Stimulated activated naive CD8-positive, alpha-beta T cell treated with anti-CD3 and anti-CD28 coated beads, Interleukin-15, Interleukin-2, amounts not matched to agents 100 ng/mL and 50 ng/mL, for 24 hours (primary cell): ENCODE measurements at regions not wholly inside any gene's neighbourhood (a gene's known extent, or its start where the extent isn't known, plus 50 kb on each side); places are given as distances from the start of the nearest gene placed in this dataset.

ENCODE experiments used
- H3K27ac Mint-ChIP-seq: one replicate; pipeline ENCODE4 v1.8.0; 2021; ENCODE audit warnings: mild to moderate bottlenecking, mixed read lengths
- H3K27me3 Mint-ChIP-seq: one replicate; pipeline ENCODE4 v1.8.0; 2021; ENCODE audit warnings: mixed read lengths
- H3K36me3 Mint-ChIP-seq: one replicate; pipeline ENCODE4 v1.8.0; 2021; ENCODE audit warnings: low read depth, mixed read lengths
- H3K4me1 Mint-ChIP-seq: one replicate; pipeline ENCODE4 v1.8.0; 2021; ENCODE audit warnings: low read depth, mixed read lengths
- H3K4me3 Mint-ChIP-seq: one replicate; pipeline ENCODE4 v1.8.0; 2021; ENCODE audit warnings: mild to moderate bottlenecking, mixed read lengths
- H3K9me3 Mint-ChIP-seq: one replicate; pipeline ENCODE4 v1.8.0; 2021; ENCODE audit warnings: mixed read lengths

GRCh38 chr11:133738624-133739023, 106.7 kb downstream of the SPATA19 start:
- Mint-ChIP-seq H3K9me3 (peaks cover 9% of the 10 kb centered on the region), H3K4me3 (peak overlapping the region; percentile 30), H3K4me1 (peaks cover 5% of the 10 kb centered on the region), H3K27me3 (no peaks in the 10 kb centered on the region), H3K36me3 (no peaks in the 10 kb centered on the region), H3K27ac (peak overlapping the region; percentile 76)

GRCh38 chr11:133733631-133734030, 111.7 kb downstream of the SPATA19 start:
- no peaks in the 10 kb centered on the region for H3K36me3 Mint-ChIP-seq
- peaks cover 5% of the 10 kb centered on the region for H3K4me1 Mint-ChIP-seq
- no peak overlapping the region for H3K27ac Mint-ChIP-seq
- no peak overlapping the region for H3K4me3 Mint-ChIP-seq
- no peaks in the 10 kb centered on the region for H3K27me3 Mint-ChIP-seq
- H3K9me3 Mint-ChIP-seq, result peaks cover 5% of the 10 kb centered on the region

GRCh38 chr11:133732109-133732674, 113.1 kb downstream of the SPATA19 start:
- Mint-ChIP-seq H3K27ac (no peak overlapping the region), H3K27me3 (no peaks in the 10 kb centered on the region), H3K4me1 (no peaks in the 10 kb centered on the region), H3K9me3 (no peaks in the 10 kb centered on the region), H3K36me3 (no peaks in the 10 kb centered on the region), H3K4me3 (no peak overlapping the region)

- Mint-ChIP-seq H3K27me3 (no peaks in the 10 kb centered on the region), H3K27ac (no peak overlapping the region), H3K4me1 (no peaks in the 10 kb centered on the region), H3K9me3 (no peaks in the 10 kb centered on the region), H3K36me3 (no peaks in the 10 kb centered on the region), H3K4me3 (no peak overlapping the region)
These were observed 117.5 kb downstream of the SPATA19 start for GRCh38 chr11:133727774-133728173.

GRCh38 chr11:133726542-133726941, 118.8 kb downstream of the SPATA19 start:
- Mint-ChIP-seq H3K36me3 (no peaks in the 10 kb centered on the region), H3K27me3 (no peaks in the 10 kb centered on the region), H3K9me3 (no peaks in the 10 kb centered on the region), H3K4me1 (no peaks in the 10 kb centered on the region), H3K27ac (no peak overlapping the region), H3K4me3 (no peak overlapping the region)

- H3K4me3 Mint-ChIP-seq, result no peak overlapping the region
These were observed 121.2 kb downstream of the SPATA19 start for GRCh38 chr11:133724116-133724515.

GRCh38 chr11:133723056-133723455, 122.3 kb downstream of the SPATA19 start:
- Mint-ChIP-seq H3K27ac (no peak overlapping the region), H3K9me3 (no peaks in the 10 kb centered on the region), H3K4me3 (no peak overlapping the region), H3K27me3 (no peaks in the 10 kb centered on the region), H3K36me3 (no peaks in the 10 kb centered on the region), H3K4me1 (no peaks in the 10 kb centered on the region)

More at GRCh38 chr11:133724116-133724515, 121.2 kb downstream of the SPATA19 start:
- H3K36me3 Mint-ChIP-seq, result no peaks in the 10 kb centered on the region
- H3K27me3 Mint-ChIP-seq, result no peaks in the 10 kb centered on the region
- no peaks in the 10 kb centered on the region for H3K4me1 Mint-ChIP-seq
- H3K27ac Mint-ChIP-seq, result no peak overlapping the region
- H3K9me3 Mint-ChIP-seq, result no peaks in the 10 kb centered on the region

GRCh38 chr11:133720951-133721350, 124.4 kb downstream of the SPATA19 start:
- no peaks in the 10 kb centered on the region for H3K9me3 Mint-ChIP-seq
- H3K4me1 Mint-ChIP-seq, result no peaks in the 10 kb centered on the region
- H3K36me3 Mint-ChIP-seq, result no peaks in the 10 kb centered on the region
- H3K27me3 Mint-ChIP-seq, result no peaks in the 10 kb centered on the region
- no peak overlapping the region for H3K27ac Mint-ChIP-seq
- no peak overlapping the region for H3K4me3 Mint-ChIP-seq

GRCh38 chr11:133719532-133720235, 125.6 kb downstream of the SPATA19 start:
- Mint-ChIP-seq H3K36me3 (no peaks in the 10 kb centered on the region), H3K4me3 (no peak overlapping the region), H3K27me3 (no peaks in the 10 kb centered on the region), H3K4me1 (no peaks in the 10 kb centered on the region), H3K9me3 (no peaks in the 10 kb centered on the region), H3K27ac (no peak overlapping the region)

GRCh38 chr11:133718831-133719230, 126.5 kb downstream of the SPATA19 start:
- no peaks in the 10 kb centered on the region for H3K9me3 Mint-ChIP-seq
- H3K36me3 Mint-ChIP-seq, result no peaks in the 10 kb centered on the region
- no peak overlapping the region for H3K27ac Mint-ChIP-seq
- no peaks in the 10 kb centered on the region for H3K4me1 Mint-ChIP-seq
- no peak overlapping the region for H3K4me3 Mint-ChIP-seq
- H3K27me3 Mint-ChIP-seq, result no peaks in the 10 kb centered on the region

- Mint-ChIP-seq H3K4me3 (no peak overlapping the region), H3K27ac (no peak overlapping the region), H3K9me3 (no peaks in the 10 kb centered on the region), H3K27me3 (no peaks in the 10 kb centered on the region), H3K36me3 (no peaks in the 10 kb centered on the region), H3K4me1 (no peaks in the 10 kb centered on the region)
These were observed 127.1 kb downstream of the SPATA19 start for GRCh38 chr11:133718238-133718637.

GRCh38 chr11:133716602-133717001, 128.7 kb downstream of the SPATA19 start:
- Mint-ChIP-seq H3K4me3 (no peak overlapping the region), H3K4me1 (no peaks in the 10 kb centered on the region), H3K27me3 (no peaks in the 10 kb centered on the region), H3K27ac (no peak overlapping the region), H3K9me3 (no peaks in the 10 kb centered on the region), H3K36me3 (no peaks in the 10 kb centered on the region)

- Mint-ChIP-seq H3K9me3 (no peaks in the 10 kb centered on the region), H3K4me1 (no peaks in the 10 kb centered on the region), H3K27ac (no peak overlapping the region), H3K4me3 (no peak overlapping the region), H3K27me3 (no peaks in the 10 kb centered on the region), H3K36me3 (no peaks in the 10 kb centered on the region)
These were observed 129.7 kb downstream of the SPATA19 start for GRCh38 chr11:133715602-133716001.

- Mint-ChIP-seq H3K4me1 (no peaks in the 10 kb centered on the region), H3K36me3 (no peaks in the 10 kb centered on the region), H3K4me3 (no peak overlapping the region), H3K27ac (no peak overlapping the region), H3K27me3 (no peaks in the 10 kb centered on the region), H3K9me3 (no peaks in the 10 kb centered on the region)
These were observed 130.6 kb downstream of the SPATA19 start for GRCh38 chr11:133714471-133715375.

GRCh38 chr11:133713844-133714243, 131.5 kb downstream of the SPATA19 start:
- H3K4me3 Mint-ChIP-seq, result no peak overlapping the region
- H3K36me3 Mint-ChIP-seq, result no peaks in the 10 kb centered on the region
- H3K27ac Mint-ChIP-seq, result no peak overlapping the region
- H3K27me3 Mint-ChIP-seq, result no peaks in the 10 kb centered on the region
- H3K4me1 Mint-ChIP-seq, result no peaks in the 10 kb centered on the region
- no peaks in the 10 kb centered on the region for H3K9me3 Mint-ChIP-seq
